Loucy (cell line): ENCODE measurements at regions not wholly inside any gene's neighbourhood (a gene's known extent, or its start where the extent isn't known, plus 50 kb on each side); places are given as distances from the start of the nearest gene placed in this dataset.
A peak's percentile ranks its signal among the peaks of the same experiment; 100 is the strongest.

ENCODE experiments used
- H2AFZ ChIP-seq: fragments of 200-600 bp; sonication (generic); 2 replicates; pipeline ENCODE4 v1.6.0; 2016; ENCODE audit warnings: antibody characterized with exemption, mild to moderate bottlenecking, low read length, moderate library complexity
- H3F3A ChIP-seq: fragments of 200-600 bp; 2 replicates; pipeline ENCODE4 v1.6.0; 2016; ENCODE audit warnings: antibody characterized with exemption, low read depth, mild to moderate bottlenecking
- H3K27me3 ChIP-seq: fragments of 200-600 bp; sonication (generic); 2 replicates; pipeline ENCODE4 v1.6.1; 2014; ENCODE audit warnings: low read length, mild to moderate bottlenecking; ENCODE audit not compliant: insufficient read depth, poor library complexity, severe bottlenecking
- H3K36me3 ChIP-seq: fragments of 200-600 bp; sonication (generic); 2 replicates; pipeline ENCODE4 v1.6.1; 2016; ENCODE audit warnings: low read length; ENCODE audit not compliant: insufficient read depth
- H3K4me1 ChIP-seq: fragments of 200-600 bp; sonication (generic); 2 replicates; pipeline ENCODE4 v1.5.1; 2014; ENCODE audit warnings: low read length, mild to moderate bottlenecking; ENCODE audit not compliant: insufficient read depth, poor library complexity, severe bottlenecking
- H3K4me2 ChIP-seq: fragments of 200-600 bp; sonication (generic); 2 replicates; pipeline ENCODE4 v1.6.0; 2014; ENCODE audit warnings: antibody characterized with exemption, low read length, low read depth, mild to moderate bottlenecking; ENCODE audit not compliant: poor library complexity, severe bottlenecking
- H3K4me3 ChIP-seq: fragments of 200-600 bp; sonication (generic); 2 replicates; pipeline ENCODE4 v1.5.1; 2014; ENCODE audit warnings: low read length, mild to moderate bottlenecking, mixed read lengths; ENCODE audit not compliant: poor library complexity, severe bottlenecking
- H3K79me2 ChIP-seq: fragments of 200-600 bp; sonication (generic); 2 replicates; pipeline ENCODE4 v1.6.1; 2014; ENCODE audit warnings: low read length; ENCODE audit not compliant: insufficient read depth
- H3K9ac ChIP-seq: fragments of 200-600 bp; sonication (generic); 2 replicates; pipeline ENCODE4 v1.6.0; 2014; ENCODE audit warnings: mild to moderate bottlenecking, low read depth, low read length, moderate library complexity; ENCODE audit not compliant: poor library complexity, severe bottlenecking
- H3K9me2 ChIP-seq: fragments of 200-600 bp; sonication (generic); replicated peaks from 2 replicates; pipeline ENCODE4 v1.6.1; 2016; ENCODE audit warnings: low read depth, low read length, mixed read lengths
- H3K9me3 ChIP-seq: fragments of 200-600 bp; sonication (generic); 2 replicates; pipeline ENCODE4 v1.6.1; 2014; ENCODE audit warnings: mild to moderate bottlenecking, antibody characterized with exemption, low read length, low read depth; ENCODE audit not compliant: insufficient read depth
- H4K20me1 ChIP-seq: fragments of 200-600 bp; sonication (generic); 2 replicates; pipeline ENCODE4 v1.6.0; 2014; ENCODE audit warnings: antibody characterized with exemption, low read length, mild to moderate bottlenecking; ENCODE audit not compliant: insufficient read depth, poor library complexity, severe bottlenecking
- CTCF ChIP-seq: fragments of 200-600 bp; sonication (generic); conservative IDR thresholded peaks from 2 replicates; pipeline ENCODE4 v1.5.1; 2014; ENCODE audit warnings: mild to moderate bottlenecking, antibody characterized with exemption, low read length
- EZH2phosphoT487 ChIP-seq: fragments of 200-600 bp; IDR thresholded peaks from 2 replicates; pipeline ENCODE4 v1.6.1; 2018; ENCODE audit warnings: antibody characterized with exemption, mild to moderate bottlenecking, moderate library complexity, borderline replicate concordance

DNA sequence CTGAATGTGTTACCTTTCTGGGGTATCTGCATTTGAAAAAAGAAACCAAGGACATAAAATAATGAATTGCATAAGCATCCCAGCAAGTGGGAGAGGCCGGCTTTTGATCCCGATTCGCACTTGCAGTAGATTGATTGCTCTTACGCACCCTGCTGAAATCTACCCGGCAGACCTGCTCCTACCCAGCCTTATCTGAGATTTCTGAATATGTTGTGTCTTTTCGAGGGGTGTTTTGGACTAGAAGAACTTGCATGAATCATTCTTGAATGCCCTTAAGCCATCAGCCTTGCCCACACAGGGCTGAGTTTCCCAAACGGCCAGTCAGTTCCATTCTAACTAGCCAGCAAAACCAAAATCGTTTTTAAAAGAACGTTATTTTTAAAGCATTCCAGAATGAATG is 174.4 kb upstream of the BCOR start:
- H3K9me2 ChIP-seq: no peaks in the 10 kb centered on the region
- no peaks in the 10 kb centered on the region for H3K36me3 ChIP-seq
- H3K27me3 ChIP-seq: no peaks in the 10 kb centered on the region
- no peaks in the 10 kb centered on the region for H4K20me1 ChIP-seq
- TF ChIP-seq EZH2phosphoT487 (no peak), CTCF (no peak)
- H3K4me1 ChIP-seq: peaks cover 25% of the 10 kb centered on the region
- no peaks in the 10 kb centered on the region for H3K79me2 ChIP-seq
- no peaks in the 10 kb centered on the region for H3K9me3 ChIP-seq
- no peak overlapping the region for H3K4me2 ChIP-seq
- no peaks in the 10 kb centered on the region for H3F3A ChIP-seq
- H3K9ac ChIP-seq: peak overlapping the region; percentile 62
- H2AFZ ChIP-seq: no peak overlapping the region
- no peak overlapping the region for H3K4me3 ChIP-seq

DNA sequence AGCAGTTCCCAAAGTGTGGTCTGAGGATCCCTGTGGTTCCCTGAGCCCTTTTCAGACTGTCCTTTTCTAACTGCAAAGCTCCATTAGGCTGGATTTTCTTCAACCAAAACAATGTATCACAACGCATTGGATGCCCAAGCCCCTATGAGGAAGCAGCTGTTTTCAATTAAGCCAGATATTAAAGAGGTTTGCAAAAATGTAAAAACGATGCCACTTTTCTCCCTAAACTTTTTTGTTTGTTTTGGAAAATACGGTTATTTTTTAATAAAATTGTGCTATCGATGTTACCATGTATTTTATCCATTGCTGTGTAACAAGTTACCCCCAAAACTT is 170.4 kb upstream of the BCOR start:
- H4K20me1 ChIP-seq: no peaks in the 10 kb centered on the region
- H3K4me2 ChIP-seq: no peak overlapping the region

DNA sequence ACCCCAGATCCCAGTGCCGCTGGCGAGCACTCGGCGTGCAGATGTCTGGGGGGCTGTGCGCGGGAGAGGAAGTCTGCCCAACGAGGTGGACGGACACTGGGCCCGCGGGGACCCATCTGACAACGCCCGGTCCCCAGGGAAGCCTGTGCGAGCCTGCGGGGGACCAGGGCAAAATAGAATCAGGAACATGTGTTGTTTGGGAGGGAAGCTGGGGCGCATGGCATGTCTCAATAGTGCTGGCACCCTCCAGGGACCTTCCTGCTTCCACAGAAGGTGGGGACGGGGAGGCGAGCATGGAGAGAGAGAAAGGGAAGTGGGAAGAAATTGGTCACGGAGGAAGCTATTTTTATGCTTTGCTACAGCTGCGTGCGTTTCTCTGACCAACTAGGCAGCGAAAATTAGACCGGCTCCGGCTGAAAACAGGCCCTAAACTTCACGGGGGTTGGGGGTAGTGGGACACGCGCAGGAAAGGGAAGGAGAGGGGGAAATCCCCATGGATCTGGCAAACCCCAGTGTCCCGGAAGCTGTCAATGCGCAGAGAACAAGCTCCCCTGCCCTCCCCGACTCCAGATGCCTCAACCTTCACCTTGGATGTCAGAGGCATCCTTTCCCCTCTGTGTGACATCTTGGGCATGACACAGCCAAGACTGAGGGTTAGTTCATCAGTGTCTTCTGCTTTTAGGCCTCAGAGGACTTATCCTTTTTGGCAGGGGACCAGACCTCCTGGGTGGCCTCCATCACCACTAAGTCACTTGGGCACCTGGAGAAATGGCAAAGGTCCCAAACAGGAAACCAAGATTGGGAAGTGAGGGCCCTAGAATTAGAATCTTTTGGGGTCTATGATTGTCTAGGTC is 169.8 kb upstream of the BCOR start:
- no peaks in the 10 kb centered on the region for H4K20me1 ChIP-seq
- no peaks in the 10 kb centered on the region for H3K27me3 ChIP-seq
- no peaks in the 10 kb centered on the region for H3K9me3 ChIP-seq
- H3K9me2 ChIP-seq: no peaks in the 10 kb centered on the region
- no peak for TF ChIP-seq CTCF
- no peak for TF ChIP-seq EZH2phosphoT487
- H3K4me2 ChIP-seq: no peak overlapping the region
- no peaks in the 10 kb centered on the region for H3K79me2 ChIP-seq
- H3K9ac ChIP-seq: peak overlapping the region; percentile 73
- H2AFZ ChIP-seq: peak overlapping the region; percentile 86; the same call in 1 of the 2 replicates
- no peaks in the 10 kb centered on the region for H3F3A ChIP-seq
- no peaks in the 10 kb centered on the region for H3K36me3 ChIP-seq
- peak overlapping the region; percentile 70 for H3K4me3 ChIP-seq
- peaks cover 15% of the 10 kb centered on the region for H3K4me1 ChIP-seq

More for the DNA sequence above, 170.4 kb upstream of the BCOR start:
- H3K36me3 ChIP-seq: no peaks in the 10 kb centered on the region
- no peak overlapping the region for H3K9ac ChIP-seq
- H3K9me3 ChIP-seq: no peaks in the 10 kb centered on the region
- peaks cover 21% of the 10 kb centered on the region for H3K4me1 ChIP-seq
- TF ChIP-seq CTCF (no peak), EZH2phosphoT487 (no peak)
- no peak overlapping the region for H2AFZ ChIP-seq
- no peaks in the 10 kb centered on the region for H3K27me3 ChIP-seq
- H3K4me3 ChIP-seq: no peak overlapping the region
- H3K9me2 ChIP-seq: no peaks in the 10 kb centered on the region
- no peaks in the 10 kb centered on the region for H3F3A ChIP-seq
- H3K79me2 ChIP-seq: no peaks in the 10 kb centered on the region
